HepG2 (cell line): ENCODE measurements at regions not wholly inside any gene's neighbourhood (a gene's known extent, or its start where the extent isn't known, plus 50 kb on each side); places are given as distances from the start of the nearest gene placed in this dataset.

Experiments used
- ATAC-seq: fragments of 200-7000 bp; cut with Tn5 transposase; 3 replicates; pipeline ENCODE4 v1.9.1; 2020; ENCODE audit warnings: mild to moderate bottlenecking, moderate library complexity
- BruUV-seq: library from RNA; stranded (reverse); fragments of 400-500 nt; replicated peaks from 2 replicates; lab custom pipeline; 2021; lab: Mats Ljungman, UMichigan
- CTCF ChIA-PET: fragments of 300-600 bp; formaldehyde crosslinking; extraction: SDS; loops from one replicate; lab custom pipeline; 2021; ENCODE audit warnings: low total read pairs, inconsistent platforms, low intra/inter-chr PET ratio; lab: Yijun Ruan, JAX
- POLR2A ChIA-PET: fragments of 350-600 bp; sonication (Branson Sonifier 250); formaldehyde crosslinking; loops from one replicate; lab custom pipeline; 2020; ENCODE audit warnings: antibody characterized with exemption, inconsistent platforms; lab: Yijun Ruan, JAX
- DNase-seq: peaks from one replicate; pipeline ENCODE4 v3.0.0-alpha.2; 2015; ENCODE audit warnings: low spot score
- FAIRE-seq: peaks from 3 replicates; lab custom pipeline; 2011; peaks lifted over from hg19 to GRCh38; lab: Jason Lieb, UNC
- H2AFZ ChIP-seq: one replicate; pipeline ENCODE4 v1.6.1; 2011; ENCODE audit warnings: low read length, inconsistent platforms
- H3K27ac ChIP-seq: fragments of 300-600 bp; 3 replicates; pipeline ENCODE4 v1.8.0; 2011; ENCODE audit warnings: mixed run types, mild to moderate bottlenecking, mixed read lengths, low read length, inconsistent platforms; ENCODE audit not compliant: insufficient read depth; ENCODE audit errors: extremely low read length
- H3K27me3 ChIP-seq, 2 experiments: fragments of 200-600 bp in 1 of 2; 2 replicates in 1 of 2; 3 replicates in 1 of 2; pipeline versions ENCODE4 v1.6.0 to v1.8.0; 2011; ENCODE audit warnings: low read length in 2 of 2, mild to moderate bottlenecking in 2 of 2, moderate library complexity in 2 of 2, inconsistent platforms in 1 of 2; ENCODE audit not compliant: insufficient read depth in 2 of 2, control insufficient read depth in 1 of 2
- H3K36me3 ChIP-seq, 2 experiments: fragments of 200-600 bp in 1 of 2; replicated peaks in 1 of 2; 2 replicates in 1 of 2; 3 replicates in 1 of 2; pipeline versions ENCODE4 v1.5.1 to v1.8.0; 2011; ENCODE audit warnings: low read length in 2 of 2, inconsistent platforms in 1 of 2; ENCODE audit not compliant: insufficient read depth in 2 of 2, control insufficient read depth in 1 of 2
- H3K4me1 ChIP-seq: 2 replicates; pipeline ENCODE4 v1.5.1; 2012; ENCODE audit warnings: low read length, inconsistent platforms; ENCODE audit not compliant: insufficient read depth
- H3K4me2 ChIP-seq: 2 replicates; pipeline ENCODE4 v1.6.0; 2011; ENCODE audit warnings: low read depth, low read length, inconsistent platforms
- H3K4me3 ChIP-seq, 3 experiments: fragments of 200-600 bp in 1 of 3; sonication (generic), shearing (Covaris generic) in 1 of 3; replicated peaks in 1 of 3; 2 replicates each; pipeline ENCODE4 v1.5.1; 2011 to 2016; ENCODE audit warnings: low read length in 3 of 3, inconsistent platforms in 2 of 3, low read depth in 2 of 3, mild to moderate bottlenecking in 2 of 3, control low read depth in 1 of 3, mixed read lengths in 1 of 3; ENCODE audit not compliant: insufficient read depth in 1 of 3
- H3K79me2 ChIP-seq: one replicate; pipeline ENCODE4 v1.6.1; 2011; ENCODE audit warnings: low read length, inconsistent platforms; ENCODE audit not compliant: insufficient read depth
- H3K9ac ChIP-seq: 2 replicates; pipeline ENCODE4 v1.6.0; 2011; ENCODE audit warnings: mild to moderate bottlenecking, low read depth, low read length, inconsistent platforms; ENCODE audit not compliant: insufficient read depth
- H3K9me3 ChIP-seq: 2 replicates; pipeline ENCODE4 v1.5.1; 2012; ENCODE audit warnings: mild to moderate bottlenecking, low read length
- H4K20me1 ChIP-seq: 2 replicates; pipeline ENCODE4 v1.6.0; 2011; ENCODE audit warnings: inconsistent platforms, mild to moderate bottlenecking, low read length, moderate library complexity; ENCODE audit not compliant: insufficient read depth
- BCL3 ChIP-seq: sonication (generic); formaldehyde crosslinking; IDR thresholded peaks from 2 replicates; pipeline ENCODE4 v1.5.1; 2020; ENCODE audit warnings: mild to moderate bottlenecking, missing genetic modification reagents, moderate library complexity
- EED ChIP-seq: sonication (generic); formaldehyde crosslinking; IDR thresholded peaks from 2 replicates; pipeline ENCODE4 v1.5.0; 2020; ENCODE audit warnings: mild to moderate bottlenecking, missing genetic modification reagents
- JUND ChIP-seq: sonication (generic); formaldehyde crosslinking; IDR thresholded peaks from 2 replicates; pipeline ENCODE4 v1.8.0; 2022; ENCODE audit warnings: mild to moderate bottlenecking, missing genetic modification reagents
- POGZ ChIP-seq: sonication (generic); formaldehyde crosslinking; IDR thresholded peaks from 2 replicates; pipeline ENCODE4 v1.4.0; 2020; ENCODE audit warnings: mild to moderate bottlenecking, missing genetic modification reagents
- POLR2AphosphoS5 ChIP-seq: IDR thresholded peaks from 2 replicates; pipeline ENCODE4 v1.6.1; 2012; ENCODE audit warnings: low read depth, low read length
- SAFB2 ChIP-seq: sonication (generic); formaldehyde crosslinking; IDR thresholded peaks from 2 replicates; pipeline ENCODE4 v1.5.1; 2020; ENCODE audit warnings: missing genetic modification reagents, low read depth, mild to moderate bottlenecking, borderline replicate concordance
- SIN3A ChIP-seq: IDR thresholded peaks from 2 replicates; pipeline ENCODE4 v1.6.1; 2011; ENCODE audit warnings: low read depth, mild to moderate bottlenecking, control low read depth, low read length, borderline replicate concordance
- ZFP41 ChIP-seq: sonication (generic); formaldehyde crosslinking; IDR thresholded peaks from 2 replicates; pipeline ENCODE4 v1.4.0; 2020; ENCODE audit warnings: mild to moderate bottlenecking, missing genetic modification reagents, borderline replicate concordance
- ZNF558 ChIP-seq: sonication (generic); formaldehyde crosslinking; IDR thresholded peaks from 2 replicates; pipeline ENCODE4 v1.9.0; 2022; ENCODE audit warnings: mild to moderate bottlenecking, missing genetic modification reagents, borderline replicate concordance
- ZNF772 ChIP-seq: sonication (generic); formaldehyde crosslinking; IDR thresholded peaks from 2 replicates; pipeline ENCODE4 v1.5.0; 2020; ENCODE audit warnings: mild to moderate bottlenecking, missing genetic modification reagents
- ZNF883 ChIP-seq: sonication (generic); formaldehyde crosslinking; IDR thresholded peaks from 2 replicates; pipeline ENCODE4 v1.5.1; 2020; ENCODE audit warnings: mild to moderate bottlenecking, missing genetic modification reagents; ENCODE audit errors: not compliant biosample characterization
- WGBS: methylation state at CpG from one replicate; pipeline ENCODE4 v1.1.6; 2017; ENCODE audit warnings: low lambda C conversion rate; 5-methylcytosine and 5-hydroxymethylcytosine counted together
- in situ Hi-C: cut with HindIII; loops from 2 replicates; pipeline ENCODE4 v1.10.0; 2017; ENCODE audit warnings: low pct_unique_long_range_greater_than_20kb; ENCODE audit not compliant: extremely low pct_ligation_motif_present
- intact Hi-C: fragments of 100-400 bp; cut with micrococcal nuclease; formaldehyde crosslinking; loops from one replicate; pipeline ENCODE4 v1.10.0; 2022; ENCODE audit not compliant: unreplicated experiment
- TF ChIP-seq, protein P1 (sequence below): sonication (generic); formaldehyde crosslinking; IDR thresholded peaks from 2 replicates; pipeline ENCODE4 v1.4.0; 2020; ENCODE audit warnings: missing genetic modification reagents

- H3K4me3 ChIP-seq, result no peak overlapping the region
- CTCF ChIA-PET, result no interaction called here
- WGBS, result 12% methylated on average over 3 of the region's 3 CpGs
- no TSS peak for BruUV-seq
- H2AFZ ChIP-seq, result no peak overlapping the region
- FAIRE-seq (no peak), ATAC-seq (no peak), DNase-seq (no peak)
- H4K20me1 ChIP-seq, result no peaks in the 10 kb centered on the region
- H3K27me3 ChIP-seq, result no peaks in the 10 kb centered on the region
- no peaks in the 10 kb centered on the region for H3K9me3 ChIP-seq
- intact Hi-C loops, result no loop called here
- H3K4me1 ChIP-seq, result no peaks in the 10 kb centered on the region
- TF ChIP-seq POLR2AphosphoS5 (no peak), ZNF558 (CRISPR knock-in tag) (no peak), ZFP41 (no peak), POGZ (CRISPR knock-in tag) (no peak), JUND (CRISPR knock-in tag) (no peak), SIN3A (no peak), ZNF772 (CRISPR knock-in tag) (no peak)
- TF ChIP-seq, protein P1, sequence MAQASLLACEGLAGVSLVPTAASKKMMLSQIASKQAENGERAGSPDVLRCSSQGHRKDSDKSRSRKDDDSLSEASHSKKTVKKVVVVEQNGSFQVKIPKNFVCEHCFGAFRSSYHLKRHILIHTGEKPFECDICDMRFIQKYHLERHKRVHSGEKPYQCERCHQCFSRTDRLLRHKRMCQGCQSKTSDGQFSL, result no peak
- TF ChIP-seq, all 625 proteins: peak for 0
- Histone ChIP-seq H3K36me3 (no peaks in the 10 kb centered on the region), H3K4me2 (no peak overlapping the region), H3K9ac (no peak overlapping the region), H3K27ac (no peak overlapping the region), H3K79me2 (no peaks in the 10 kb centered on the region)
- in situ Hi-C loops, result no loop called here
- POLR2A ChIA-PET, result no interaction called here
Observed at GRCh38 chr9:26706223-26706622, 186.4 kb downstream of the CAAP1 start.

GRCh38 chr9:26695298-26695622 lies 197.3 kb downstream of the CAAP1 start:
- Histone ChIP-seq H3K4me3 (no peak overlapping the region), H3K9me3 (peaks cover 16% of the 10 kb centered on the region; the same call in 1 of the 2 replicates), H4K20me1 (no peaks in the 10 kb centered on the region), H3K4me2 (no peak overlapping the region), H3K27me3 (no peaks in the 10 kb centered on the region), H3K36me3 (no peaks in the 10 kb centered on the region), H3K79me2 (no peaks in the 10 kb centered on the region), H3K4me1 (no peaks in the 10 kb centered on the region), H3K9ac (no peak overlapping the region), H3K27ac (no peak overlapping the region), H2AFZ (no peak overlapping the region)
- BruUV-seq, result no TSS peak
- TF ChIP-seq SAFB2 (CRISPR knock-in tag) (no peak), EED (no peak), BCL3 (CRISPR knock-in tag) (no peak), ZNF883 (CRISPR knock-in tag) (no peak)
- FAIRE-seq (no peak), ATAC-seq (no peak), DNase-seq (no peak)
- 5% methylated on average over 1 of the region's 1 CpG for WGBS
- POLR2A ChIA-PET, result no interaction called here
- intact Hi-C loops, result loop anchor here (10.0 kb wide), 1 partner anchor 60 kb away; no protein-coding TSS in a partner anchor
- in situ Hi-C loops, result no loop called here
- CTCF ChIA-PET, result no interaction called here
